Endothelial cell of umbilical vein (primary cell): ENCODE measurements at regions not wholly inside any gene's neighbourhood (a gene's known extent, or its start where the extent isn't known, plus 50 kb on each side); places are given as distances from the start of the nearest gene placed in this dataset.

Experiments
- CTCF ChIP-seq, 2 donors: IDR thresholded peaks; 1 replicate in 1 of 2; 2 replicates in 1 of 2; pipeline ENCODE4 v1.5.1; 2011; ENCODE audit warnings: low read length in 2 of 2, mild to moderate bottlenecking in 2 of 2, moderate library complexity in 2 of 2, control low read depth in 1 of 2, inconsistent platforms in 1 of 2, low read depth in 1 of 2; ENCODE audit not compliant: insufficient read depth in 1 of 2; ENCODE audit errors: extremely low read depth in 1 of 2
- EZH2 ChIP-seq: IDR thresholded peaks from 2 replicates; pipeline ENCODE4 v1.6.1; 2012; ENCODE audit warnings: borderline replicate concordance, low read depth, mild to moderate bottlenecking, moderate library complexity, low read length, inconsistent platforms; ENCODE audit not compliant: severe bottlenecking
- GATA2 ChIP-seq: IDR thresholded peaks from 2 replicates; pipeline ENCODE4 v1.7.0; 2011; ENCODE audit warnings: low read depth, mild to moderate bottlenecking, moderate library complexity, mixed read lengths, low read length; ENCODE audit not compliant: insufficient read length, insufficient read depth
- JUN ChIP-seq: IDR thresholded peaks from 2 replicates; pipeline ENCODE4 v1.6.1; 2011; ENCODE audit warnings: borderline replicate concordance, low read depth; ENCODE audit not compliant: insufficient read length, insufficient read depth
- MAX ChIP-seq: IDR thresholded peaks from 2 replicates; pipeline ENCODE4 v1.6.1; 2011; ENCODE audit not compliant: insufficient read depth, insufficient read length
- MYC ChIP-seq: IDR thresholded peaks from one replicate; pipeline ENCODE4 v1.6.1; 2011; ENCODE audit warnings: mild to moderate bottlenecking, low read depth, low read length
- POLR2A ChIP-seq: IDR thresholded peaks from 2 replicates; pipeline ENCODE4 v1.6.1; 2012; ENCODE audit warnings: low read depth, mild to moderate bottlenecking, control low read depth, low read length
- POLR2AphosphoS5 ChIP-seq: IDR thresholded peaks from 2 replicates; pipeline ENCODE4 v1.6.1; 2012; ENCODE audit warnings: low read depth, mild to moderate bottlenecking, control low read depth, low read length, moderate library complexity; ENCODE audit not compliant: insufficient read depth

- TF ChIP-seq POLR2A, result no peak
- no peak for TF ChIP-seq EZH2
- TF ChIP-seq CTCF (IDR thresholded peaks at IDR 0.05; ENCODE audit: extremely low read depth in 1 of 2, insufficient read depth in 1 of 2, low read depth in 1 of 2, low read length in 2 of 2), result no peak
- no peak for TF ChIP-seq MYC
- no peak for TF ChIP-seq MAX
- TF ChIP-seq POLR2AphosphoS5, result no peak
- no peak for TF ChIP-seq GATA2
- TF ChIP-seq JUN, result no peak
Measured at GRCh38 chr3:146313031-146313745, 62.3 kb upstream of the PLSCR4 start.
